Mesothelial cell of epicardium (in vitro differentiated cells): ENCODE measurements at regions not wholly inside any gene's neighbourhood (a gene's known extent, or its start where the extent isn't known, plus 50 kb on each side); places are given as distances from the start of the nearest gene placed in this dataset.

Source experiments
- DNase-seq, 2 experiments: peaks; one replicate each; pipeline ENCODE4 v3.0.0; 2021; ENCODE audit warnings: low spot score in 2 of 2; ENCODE audit not compliant: unreplicated experiment in 2 of 2
- H3K27ac Mint-ChIP-seq: 2 replicates; pipeline ENCODE4 v1.8.0; 2021; ENCODE audit warnings: mixed read lengths
- H3K27me3 Mint-ChIP-seq: 2 replicates; pipeline ENCODE4 v1.8.0; 2021; ENCODE audit warnings: low read depth, mixed read lengths
- H3K36me3 Mint-ChIP-seq: 2 replicates; pipeline ENCODE4 v1.8.0; 2021; ENCODE audit warnings: mixed read lengths
- H3K4me1 Mint-ChIP-seq: 2 replicates; pipeline ENCODE4 v1.8.0; 2021; ENCODE audit warnings: mixed read lengths
- H3K4me3 Mint-ChIP-seq: 2 replicates; pipeline ENCODE4 v1.8.0; 2021; ENCODE audit warnings: mild to moderate bottlenecking, moderate library complexity, mixed read lengths
- H3K9me3 Mint-ChIP-seq: 2 replicates; pipeline ENCODE4 v1.8.0; 2021; ENCODE audit warnings: mixed read lengths
- CTCF ChIP-seq: fragments of 200-600 bp; sonication (generic); IDR thresholded peaks from one replicate; pipeline ENCODE4 v1.5.0; 2021; ENCODE audit warnings: antibody characterized with exemption; ENCODE audit not compliant: unreplicated experiment

- H3K27me3 Mint-ChIP-seq = no peaks in the 10 kb centered on the region
- no peak for DNase-seq
Observed at GRCh38 chr2:66869076-66869475, 434.2 kb downstream of the MEIS1 start.

GRCh38 chr2:66872081-66872985 is 437.4 kb downstream of the MEIS1 start:
- no peak for DNase-seq
- H3K27ac Mint-ChIP-seq = peak overlapping the region; percentile 89
- H3K36me3 Mint-ChIP-seq = no peaks in the 10 kb centered on the region
- peaks cover 58% of the 10 kb centered on the region for H3K4me1 Mint-ChIP-seq
- H3K27me3 Mint-ChIP-seq = no peaks in the 10 kb centered on the region
- H3K9me3 Mint-ChIP-seq = peaks cover 4% of the 10 kb centered on the region
- H3K4me3 Mint-ChIP-seq = peak overlapping the region; percentile 4
- no peak for TF ChIP-seq CTCF

More at GRCh38 chr2:66869076-66869475, 434.2 kb downstream of the MEIS1 start:
- H3K36me3 Mint-ChIP-seq = no peaks in the 10 kb centered on the region
- H3K4me1 Mint-ChIP-seq = peaks cover 56% of the 10 kb centered on the region
- no peak overlapping the region for H3K4me3 Mint-ChIP-seq
- TF ChIP-seq CTCF = no peak
- H3K27ac Mint-ChIP-seq = no peak overlapping the region
- H3K9me3 Mint-ChIP-seq = peaks cover 4% of the 10 kb centered on the region

GRCh38 chr2:66872986-66873754 is 438.2 kb downstream of the MEIS1 start:
- Mint-ChIP-seq H3K9me3 (peaks cover 4% of the 10 kb centered on the region), H3K27ac (peak overlapping the region; percentile 89)
- no peak for TF ChIP-seq CTCF

GRCh38 chr2:66874411-66874810 is 439.5 kb downstream of the MEIS1 start:
- Mint-ChIP-seq H3K27me3 (no peaks in the 10 kb centered on the region), H3K4me3 (no peak overlapping the region), H3K9me3 (no peaks in the 10 kb centered on the region), H3K4me1 (peaks cover 45% of the 10 kb centered on the region), H3K36me3 (no peaks in the 10 kb centered on the region), H3K27ac (no peak overlapping the region)
- DNase-seq = no peak
- TF ChIP-seq CTCF = no peak

More at GRCh38 chr2:66872986-66873754, 438.2 kb downstream of the MEIS1 start:
- H3K27me3 Mint-ChIP-seq = no peaks in the 10 kb centered on the region
- DNase-seq = no peak
- no peaks in the 10 kb centered on the region for H3K36me3 Mint-ChIP-seq
- peaks cover 50% of the 10 kb centered on the region for H3K4me1 Mint-ChIP-seq
- H3K4me3 Mint-ChIP-seq = peak overlapping the region; percentile 4

DNA sequence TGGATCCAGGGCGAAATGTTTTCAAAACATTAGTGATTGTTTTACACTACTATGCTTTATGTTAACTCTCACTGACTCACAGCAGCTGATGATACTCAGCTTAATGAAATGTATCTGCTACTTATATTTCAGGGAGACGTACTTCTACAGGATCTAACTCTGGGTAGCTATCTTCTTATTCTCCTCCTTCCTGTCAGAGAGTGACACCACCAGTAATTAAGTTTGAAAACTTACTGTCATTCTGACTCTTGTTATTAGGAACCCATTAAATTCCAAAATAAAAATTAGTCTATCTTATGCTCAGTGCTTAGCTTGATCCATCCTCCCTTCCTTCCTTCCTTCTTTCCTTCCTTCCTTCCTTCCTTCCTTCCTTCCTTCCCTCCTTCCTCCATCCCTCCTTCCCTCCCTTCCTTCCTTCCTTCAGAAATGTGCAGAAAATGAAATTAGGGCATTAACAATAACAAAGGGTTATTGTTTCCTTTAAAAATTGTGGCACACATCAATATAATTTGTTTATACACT is 441.1 kb downstream of the MEIS1 start:
- peaks cover 45% of the 10 kb centered on the region for H3K4me1 Mint-ChIP-seq
- no peak for DNase-seq
- no peak overlapping the region for H3K4me3 Mint-ChIP-seq
- peaks cover 2% of the 10 kb centered on the region for H3K9me3 Mint-ChIP-seq
- no peaks in the 10 kb centered on the region for H3K27me3 Mint-ChIP-seq
- H3K36me3 Mint-ChIP-seq = peaks cover 5% of the 10 kb centered on the region
- no peak overlapping the region for H3K27ac Mint-ChIP-seq
- TF ChIP-seq CTCF = no peak
